Keratinocyte (primary cell): ENCODE measurements at regions not wholly inside any gene's neighbourhood (a gene's known extent, or its start where the extent isn't known, plus 50 kb on each side); places are given as distances from the start of the nearest gene placed in this dataset.
"Not testable (repeated sequence)": the region's sequence is repeated elsewhere in the genome, so short reads cannot be mapped to it uniquely, and the experiment has no call there.

Source experiments
- DNase-seq: peaks from one replicate; pipeline ENCODE4 v3.0.0-alpha.2; 2011; ENCODE audit warnings: low read depth, missing footprints, low spot score
- FAIRE-seq: peaks from 2 replicates; lab custom pipeline; 2011; peaks lifted over from hg19 to GRCh38; lab: Jason Lieb, UNC
- H2AFZ ChIP-seq: 2 replicates; pipeline ENCODE4 v1.6.0; 2012; ENCODE audit warnings: low read length, control low read depth, inconsistent platforms; ENCODE audit not compliant: control insufficient read depth
- H3K27ac ChIP-seq: 2 replicates; pipeline ENCODE4 v1.5.1; 2011; ENCODE audit warnings: low read length; ENCODE audit not compliant: control insufficient read depth, insufficient read depth
- H3K27me3 ChIP-seq: 3 replicates; pipeline ENCODE4 v1.6.0; 2011; ENCODE audit warnings: low read length; ENCODE audit not compliant: control insufficient read depth, insufficient read depth; ENCODE audit errors: extremely low read depth
- H3K36me3 ChIP-seq, 2 experiments: 2 replicates in 1 of 2; 3 replicates in 1 of 2; pipeline ENCODE4 v1.5.1; 2011; ENCODE audit warnings: low read length in 2 of 2, mild to moderate bottlenecking in 1 of 2; ENCODE audit not compliant: control insufficient read depth in 2 of 2, insufficient read depth in 2 of 2; ENCODE audit errors: extremely low read depth in 1 of 2
- H3K4me1 ChIP-seq: 3 replicates; pipeline ENCODE4 v1.5.1; 2011; ENCODE audit warnings: low read length; ENCODE audit not compliant: control insufficient read depth, insufficient read depth; ENCODE audit errors: extremely low read depth
- H3K4me2 ChIP-seq: 3 replicates; pipeline ENCODE4 v1.6.0; 2011; ENCODE audit warnings: low read depth, low read length; ENCODE audit not compliant: control insufficient read depth, insufficient read depth; ENCODE audit errors: extremely low read depth
- H3K4me3 ChIP-seq, 3 experiments: fragments of 200-600 bp in 1 of 3; sonication (generic) in 1 of 3; 2 replicates in 2 of 3; 3 replicates in 1 of 3; pipeline ENCODE4 v1.5.1; 2011 to 2016; ENCODE audit warnings: low read length in 3 of 3, mild to moderate bottlenecking in 3 of 3, control low read depth in 2 of 3, inconsistent platforms in 1 of 3, low read depth in 1 of 3, mixed read lengths in 1 of 3, mixed run types in 1 of 3, moderate library complexity in 1 of 3; ENCODE audit not compliant: control insufficient read depth in 2 of 3, insufficient read depth in 2 of 3; ENCODE audit errors: extremely low read depth in 1 of 3
- H3K79me2 ChIP-seq: 2 replicates; pipeline ENCODE4 v1.6.0; 2012; ENCODE audit warnings: low read length; ENCODE audit not compliant: control insufficient read depth, insufficient read depth
- H3K9ac ChIP-seq: 3 replicates; pipeline ENCODE4 v1.6.0; 2011; ENCODE audit warnings: low read length; ENCODE audit not compliant: control insufficient read depth, insufficient read depth; ENCODE audit errors: extremely low read depth
- H3K9me1 ChIP-seq: 3 replicates; pipeline ENCODE4 v1.6.0; 2011; ENCODE audit warnings: low read length; ENCODE audit not compliant: control insufficient read depth, insufficient read depth; ENCODE audit errors: extremely low read depth
- H3K9me3 ChIP-seq: 2 replicates; pipeline ENCODE4 v1.5.1; 2012; ENCODE audit warnings: low read depth, low read length; ENCODE audit not compliant: control insufficient read depth
- H4K20me1 ChIP-seq: 3 replicates; pipeline ENCODE4 v1.6.0; 2011; ENCODE audit warnings: low read length; ENCODE audit not compliant: control insufficient read depth, insufficient read depth; ENCODE audit errors: extremely low read depth
- dilution Hi-C: fragments of 300-500 bp; cut with MboI; formaldehyde crosslinking; loops from one replicate; pipeline ENCODE4 v1.7.0; 2020; ENCODE audit warnings: low sequenced_read_pairs; ENCODE audit not compliant: extremely low pct_ligation_motif_present

- H2AFZ ChIP-seq, FAIRE-seq, H3K27ac ChIP-seq, H3K9me3 ChIP-seq, H4K20me1 ChIP-seq, H3K9me1 ChIP-seq, H3K4me2 ChIP-seq, DNase-seq, H3K27me3 ChIP-seq, H3K9ac ChIP-seq, H3K79me2 ChIP-seq, H3K36me3 ChIP-seq, H3K4me1 ChIP-seq, dilution Hi-C loops, H3K4me3 ChIP-seq: not testable (repeated sequence)
These were observed 194.2 kb downstream of the NPIPB11 start for GRCh38 chr16:29212084-29213027.

- FAIRE-seq, H3K9me3 ChIP-seq, dilution Hi-C loops, H3K9me1 ChIP-seq, H3K9ac ChIP-seq, H4K20me1 ChIP-seq, DNase-seq, H3K27me3 ChIP-seq, H3K36me3 ChIP-seq, H3K4me3 ChIP-seq, H3K4me2 ChIP-seq, H3K79me2 ChIP-seq, H3K4me1 ChIP-seq, H3K27ac ChIP-seq, H2AFZ ChIP-seq: not testable (repeated sequence)
These were observed 195.1 kb downstream of the NPIPB11 start for GRCh38 chr16:29211456-29211855.

- H3K79me2 ChIP-seq, H3K9me1 ChIP-seq, H3K4me1 ChIP-seq, H3K4me3 ChIP-seq, H3K9me3 ChIP-seq, H3K36me3 ChIP-seq, H4K20me1 ChIP-seq, H3K9ac ChIP-seq, FAIRE-seq, H3K27ac ChIP-seq, dilution Hi-C loops, DNase-seq, H3K4me2 ChIP-seq, H3K27me3 ChIP-seq, H2AFZ ChIP-seq: not testable (repeated sequence)
These were observed 196.0 kb downstream of the NPIPB11 start for GRCh38 chr16:29210299-29211150.

GRCh38 chr16:29206120-29206519, 200.4 kb downstream of the NPIPB11 start:
- H3K9me3 ChIP-seq, H3K4me2 ChIP-seq, H3K27ac ChIP-seq, dilution Hi-C loops, DNase-seq, H3K9ac ChIP-seq, H3K4me3 ChIP-seq, H3K79me2 ChIP-seq, H3K9me1 ChIP-seq, H3K36me3 ChIP-seq, FAIRE-seq, H2AFZ ChIP-seq, H4K20me1 ChIP-seq, H3K27me3 ChIP-seq, H3K4me1 ChIP-seq: not testable (repeated sequence)
